HepG2 (cell line): ENCODE measurements at regions not wholly inside any gene's neighbourhood (a gene's known extent, or its start where the extent isn't known, plus 50 kb on each side); places are given as distances from the start of the nearest gene placed in this dataset.

Experiments
- ATAC-seq: fragments of 200-7000 bp; cut with Tn5 transposase; 3 replicates; pipeline ENCODE4 v1.9.1; 2020; ENCODE audit warnings: mild to moderate bottlenecking, moderate library complexity
- BruUV-seq: library from RNA; stranded (reverse); fragments of 400-500 nt; replicated peaks from 2 replicates; lab custom pipeline; 2021; lab: Mats Ljungman, UMichigan
- CTCF ChIA-PET: fragments of 300-600 bp; formaldehyde crosslinking; extraction: SDS; loops from one replicate; lab custom pipeline; 2021; ENCODE audit warnings: low total read pairs, inconsistent platforms, low intra/inter-chr PET ratio; lab: Yijun Ruan, JAX
- POLR2A ChIA-PET: fragments of 350-600 bp; sonication (Branson Sonifier 250); formaldehyde crosslinking; loops from one replicate; lab custom pipeline; 2020; ENCODE audit warnings: antibody characterized with exemption, inconsistent platforms; lab: Yijun Ruan, JAX
- DNase-seq: peaks from one replicate; pipeline ENCODE4 v3.0.0-alpha.2; 2015; ENCODE audit warnings: low spot score
- FAIRE-seq: peaks from 3 replicates; lab custom pipeline; 2011; peaks lifted over from hg19 to GRCh38; lab: Jason Lieb, UNC
- H2AFZ ChIP-seq: one replicate; pipeline ENCODE4 v1.6.1; 2011; ENCODE audit warnings: low read length, inconsistent platforms
- H3K27ac ChIP-seq: fragments of 300-600 bp; 3 replicates; pipeline ENCODE4 v1.8.0; 2011; ENCODE audit warnings: mixed run types, mild to moderate bottlenecking, mixed read lengths, low read length, inconsistent platforms; ENCODE audit not compliant: insufficient read depth; ENCODE audit errors: extremely low read length
- H3K27me3 ChIP-seq, 2 experiments: fragments of 200-600 bp in 1 of 2; 2 replicates in 1 of 2; 3 replicates in 1 of 2; pipeline versions ENCODE4 v1.6.0 to v1.8.0; 2011; ENCODE audit warnings: low read length in 2 of 2, mild to moderate bottlenecking in 2 of 2, moderate library complexity in 2 of 2, inconsistent platforms in 1 of 2; ENCODE audit not compliant: insufficient read depth in 2 of 2, control insufficient read depth in 1 of 2
- H3K36me3 ChIP-seq, 2 experiments: fragments of 200-600 bp in 1 of 2; replicated peaks in 1 of 2; 2 replicates in 1 of 2; 3 replicates in 1 of 2; pipeline versions ENCODE4 v1.5.1 to v1.8.0; 2011; ENCODE audit warnings: low read length in 2 of 2, inconsistent platforms in 1 of 2; ENCODE audit not compliant: insufficient read depth in 2 of 2, control insufficient read depth in 1 of 2
- H3K4me1 ChIP-seq: 2 replicates; pipeline ENCODE4 v1.5.1; 2012; ENCODE audit warnings: low read length, inconsistent platforms; ENCODE audit not compliant: insufficient read depth
- H3K4me2 ChIP-seq: 2 replicates; pipeline ENCODE4 v1.6.0; 2011; ENCODE audit warnings: low read depth, low read length, inconsistent platforms
- H3K4me3 ChIP-seq, 3 experiments: fragments of 200-600 bp in 1 of 3; sonication (generic), shearing (Covaris generic) in 1 of 3; replicated peaks in 1 of 3; 2 replicates each; pipeline ENCODE4 v1.5.1; 2011 to 2016; ENCODE audit warnings: low read length in 3 of 3, inconsistent platforms in 2 of 3, low read depth in 2 of 3, mild to moderate bottlenecking in 2 of 3, control low read depth in 1 of 3, mixed read lengths in 1 of 3; ENCODE audit not compliant: insufficient read depth in 1 of 3
- H3K79me2 ChIP-seq: one replicate; pipeline ENCODE4 v1.6.1; 2011; ENCODE audit warnings: low read length, inconsistent platforms; ENCODE audit not compliant: insufficient read depth
- H3K9ac ChIP-seq: 2 replicates; pipeline ENCODE4 v1.6.0; 2011; ENCODE audit warnings: mild to moderate bottlenecking, low read depth, low read length, inconsistent platforms; ENCODE audit not compliant: insufficient read depth
- H3K9me3 ChIP-seq: 2 replicates; pipeline ENCODE4 v1.5.1; 2012; ENCODE audit warnings: mild to moderate bottlenecking, low read length
- H4K20me1 ChIP-seq: 2 replicates; pipeline ENCODE4 v1.6.0; 2011; ENCODE audit warnings: inconsistent platforms, mild to moderate bottlenecking, low read length, moderate library complexity; ENCODE audit not compliant: insufficient read depth
- BCL3 ChIP-seq: sonication (generic); formaldehyde crosslinking; IDR thresholded peaks from 2 replicates; pipeline ENCODE4 v1.5.1; 2020; ENCODE audit warnings: mild to moderate bottlenecking, missing genetic modification reagents, moderate library complexity
- BRD4 ChIP-seq: sonication (generic); formaldehyde crosslinking; IDR thresholded peaks from 2 replicates; pipeline ENCODE4 v1.4.0; 2020; ENCODE audit warnings: missing genetic modification reagents
- FOXK2 ChIP-seq: fragments of 450-650 bp; IDR thresholded peaks from 2 replicates; pipeline ENCODE4 v1.6.1; 2016
- FOXP1 ChIP-seq, 2 experiments: fragments of 450-650 bp in 1 of 2; IDR thresholded peaks; 2 replicates each; pipeline ENCODE4 v1.6.1; 2017 to 2018; ENCODE audit warnings: antibody characterized with exemption in 1 of 2
- GRHL1 ChIP-seq: sonication (generic); formaldehyde crosslinking; conservative IDR thresholded peaks from 2 replicates; pipeline ENCODE4 v1.8.0; 2022; ENCODE audit warnings: missing genetic modification reagents
- KDM3A ChIP-seq: IDR thresholded peaks from 2 replicates; pipeline ENCODE4 v1.6.1; 2018; ENCODE audit warnings: low read depth, missing compliant biosample characterization
- KLF16 ChIP-seq, 2 experiments: sonication (generic) in 1 of 2; formaldehyde crosslinking in 1 of 2; IDR thresholded peaks; 2 replicates each; pipeline versions ENCODE4 v1.6.1 to v1.8.0; 2016 to 2023; ENCODE audit warnings: missing genetic modification reagents in 2 of 2, missing compliant biosample characterization in 1 of 2
- MAFF ChIP-seq: IDR thresholded peaks from 2 replicates; pipeline ENCODE4 v1.6.1; 2011; ENCODE audit warnings: low read depth, low read length, improper control_type of control experiment
- MAFK ChIP-seq, 2 experiments: IDR thresholded peaks in 1 of 2; conservative IDR thresholded peaks in 1 of 2; 2 replicates each; pipeline ENCODE4 v1.6.1; 2011; ENCODE audit warnings: improper control_type of control experiment in 2 of 2, low read length in 2 of 2
- NFYC ChIP-seq: IDR thresholded peaks from 2 replicates; pipeline ENCODE4 v1.6.1; 2016; ENCODE audit warnings: missing genetic modification reagents, missing compliant biosample characterization
- RCOR2 ChIP-seq: IDR thresholded peaks from 2 replicates; pipeline ENCODE4 v1.6.1; 2016; ENCODE audit warnings: missing biosample characterization, missing genetic modification reagents
- RFXANK ChIP-seq: IDR thresholded peaks from 2 replicates; pipeline ENCODE4 v1.6.1; 2016
- RXRB ChIP-seq: IDR thresholded peaks from 2 replicates; pipeline ENCODE4 v1.6.1; 2016; ENCODE audit warnings: borderline replicate concordance, missing genetic modification reagents, missing compliant biosample characterization
- TCF7 ChIP-seq: sonication (generic); IDR thresholded peaks from 2 replicates; pipeline ENCODE4 v1.6.1; 2016; ENCODE audit warnings: antibody characterized with exemption, low read depth
- THRA ChIP-seq: sonication (generic); formaldehyde crosslinking; IDR thresholded peaks from 2 replicates; pipeline ENCODE4 v1.4.0; 2020; ENCODE audit warnings: missing genetic modification reagents, borderline replicate concordance
- ZNF496 ChIP-seq: sonication (generic); formaldehyde crosslinking; IDR thresholded peaks from 2 replicates; pipeline ENCODE4 v1.8.1; 2023; ENCODE audit warnings: mild to moderate bottlenecking, moderate library complexity, missing genetic modification reagents; ENCODE audit not compliant: insufficient replicate concordance
- WGBS: methylation state at CpG from one replicate; pipeline ENCODE4 v1.1.6; 2017; ENCODE audit warnings: low lambda C conversion rate; 5-methylcytosine and 5-hydroxymethylcytosine counted together
- in situ Hi-C: cut with HindIII; loops from 2 replicates; pipeline ENCODE4 v1.10.0; 2017; ENCODE audit warnings: low pct_unique_long_range_greater_than_20kb; ENCODE audit not compliant: extremely low pct_ligation_motif_present
- intact Hi-C: fragments of 100-400 bp; cut with micrococcal nuclease; formaldehyde crosslinking; loops from one replicate; pipeline ENCODE4 v1.10.0; 2022; ENCODE audit not compliant: unreplicated experiment

- Histone ChIP-seq H3K4me2 (no peak overlapping the region), H3K9ac (no peak overlapping the region)
- in situ Hi-C loops, result loop anchor here (10.0 kb wide), 1 partner anchor 1034 kb away; the partner anchor contains the start of gene CDH11
- TF ChIP-seq KDM3A (CRISPR knock-in tag) (no peak), BRD4 (CRISPR knock-in tag) (no peak), THRA (no peak), ZNF496 (CRISPR knock-in tag) (no peak), BCL3 (no peak), MAFF (peak; percentile 58; the same call in 1 of the 2 replicates), RCOR2 (CRISPR knock-in tag) (no peak), KLF16 (CRISPR knock-in tag; IDR thresholded peaks at IDR 0.05) (no peak), RXRB (CRISPR knock-in tag) (no peak), TCF7 (no peak), RFXANK (no peak), NFYC (CRISPR knock-in tag) (no peak), GRHL1 (CRISPR knock-in tag) (no peak), FOXP1 (IDR thresholded peaks at IDR 0.05) (no peak), FOXP1 (CRISPR knock-in tag; IDR thresholded peaks at IDR 0.05) (no peak), MAFK (conservative IDR thresholded peaks at IDR 0.05 in 1 of 2, IDR thresholded peaks at IDR 0.05 in 1 of 2; ENCODE audit: low read length in 2 of 2) (peak; percentile 67 to 78; a peak in 3 of 4 replicates), FOXK2 (no peak)
- TF ChIP-seq, all 625 proteins: peak for 2
- DNase-seq, result no peak
- Histone ChIP-seq H3K4me3 (no peak overlapping the region), H3K9me3 (peaks cover 4% of the 10 kb centered on the region), H2AFZ (no peak overlapping the region), H3K27ac (no peak overlapping the region), H4K20me1 (no peaks in the 10 kb centered on the region), H3K4me1 (no peaks in the 10 kb centered on the region), H3K27me3 (no peaks in the 10 kb centered on the region), H3K36me3 (no peaks in the 10 kb centered on the region), H3K79me2 (no peaks in the 10 kb centered on the region)
- 3% methylated on average over 2 of the region's 2 CpGs for WGBS
- intact Hi-C loops, result loop anchor here (5.0 kb wide), 1 partner anchor 92 kb away; no protein-coding TSS in a partner anchor
- no peak for ATAC-seq
- POLR2A ChIA-PET, result no interaction called here
- CTCF ChIA-PET, result interaction anchor here (1.2 to 1.3 kb wide), 2 partner anchors 365 to 1028 kb away, joined by 3 to 6 read pairs; no protein-coding TSS in a partner anchor
- FAIRE-seq, result no peak
- no TSS peak for BruUV-seq
These were observed 1031.5 kb downstream of the CDH11 start for GRCh38 chr16:64090327-64090726.
